Uterus (tissue), 3 donors: ENCODE measurements at regions not wholly inside any gene's neighbourhood (a gene's known extent, or its start where the extent isn't known, plus 50 kb on each side); places are given as distances from the start of the nearest gene placed in this dataset.

Source experiments
- DNase-seq, 2 donors: peaks; one replicate each; pipeline ENCODE4 v3.0.0-alpha.2; 2019 to 2020
- H3K27ac ChIP-seq, 2 donors: fragments of 200-600 bp; sonication (generic); 1 replicate in 1 of 2; 2 replicates in 1 of 2; pipeline ENCODE4 v1.5.1; 2016 to 2018
- H3K27me3 ChIP-seq, 2 donors: fragments of 200-600 bp; sonication (generic); one replicate each; pipeline ENCODE4 v1.5.1; 2018 to 2019; ENCODE audit warnings: control low read depth in 1 of 2
- H3K36me3 ChIP-seq, 2 donors: fragments of 200-600 bp; sonication (generic); one replicate each; pipeline ENCODE4 v1.5.1; 2019; ENCODE audit warnings: control low read depth in 1 of 2
- H3K4me1 ChIP-seq, 2 donors: fragments of 200-600 bp; sonication (generic); one replicate each; pipeline ENCODE4 v1.5.1; 2018 to 2019; ENCODE audit warnings: control low read depth in 1 of 2
- H3K4me3 ChIP-seq, 2 donors: fragments of 200-600 bp; sonication (generic); 1 replicate in 1 of 2; 2 replicates in 1 of 2; pipeline ENCODE4 v1.5.1; 2018 to 2019; ENCODE audit warnings: mild to moderate bottlenecking in 1 of 2
- H3K9me3 ChIP-seq, 2 donors: fragments of 200-600 bp; sonication (generic); one replicate each; pipeline ENCODE4 v1.5.1; 2019; ENCODE audit warnings: control low read depth in 1 of 2
- POLR2A ChIP-seq, 2 donors: fragments of 450-650 bp; IDR thresholded peaks; one replicate each; pipeline ENCODE4 v1.6.1; 2016; ENCODE audit warnings: antibody characterized with exemption in 2 of 2, mild to moderate bottlenecking in 1 of 2, moderate library complexity in 1 of 2
- intact Hi-C: fragments of 100-400 bp; cut with DNase I; formaldehyde crosslinking; loops from one replicate; pipeline ENCODE4 v1.15.1; 2023; ENCODE audit warnings: low total_unique reads
- TF ChIP-seq, protein P1 (sequence below), 4 experiments: fragments of 200-600 bp in 2 of 4; fragments of 450-650 bp in 2 of 4; sonication (generic) in 2 of 4; IDR thresholded peaks; one replicate each; pipeline ENCODE4 v1.5.1; 2016 to 2019; ENCODE audit warnings: antibody characterized with exemption in 4 of 4, mild to moderate bottlenecking in 2 of 4, moderate library complexity in 1 of 4
- donor health status: DM: yes; HTN: yes; CAD: no.

DNA sequence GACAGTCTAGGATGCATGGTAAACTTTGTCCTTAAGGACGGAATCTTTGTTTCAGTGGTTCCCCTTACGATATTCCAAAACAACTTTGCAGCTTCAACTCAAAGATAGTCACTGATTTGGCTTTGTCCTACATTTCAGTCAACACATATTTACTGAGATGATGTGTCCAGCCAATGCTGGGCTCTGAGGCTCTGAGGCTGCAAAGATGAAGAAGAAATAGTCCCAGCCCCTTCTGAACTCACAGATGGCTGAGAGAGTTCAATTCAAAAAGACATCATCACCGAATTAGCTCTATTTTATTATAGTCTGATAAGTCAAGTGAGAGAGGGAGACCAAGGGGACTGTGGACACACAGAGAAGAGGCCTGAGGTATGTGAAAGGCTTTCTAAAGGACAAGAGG, 544.0 kb downstream of the ACTL7B start:
- DNase-seq: no peak
- TF ChIP-seq, protein P1, sequence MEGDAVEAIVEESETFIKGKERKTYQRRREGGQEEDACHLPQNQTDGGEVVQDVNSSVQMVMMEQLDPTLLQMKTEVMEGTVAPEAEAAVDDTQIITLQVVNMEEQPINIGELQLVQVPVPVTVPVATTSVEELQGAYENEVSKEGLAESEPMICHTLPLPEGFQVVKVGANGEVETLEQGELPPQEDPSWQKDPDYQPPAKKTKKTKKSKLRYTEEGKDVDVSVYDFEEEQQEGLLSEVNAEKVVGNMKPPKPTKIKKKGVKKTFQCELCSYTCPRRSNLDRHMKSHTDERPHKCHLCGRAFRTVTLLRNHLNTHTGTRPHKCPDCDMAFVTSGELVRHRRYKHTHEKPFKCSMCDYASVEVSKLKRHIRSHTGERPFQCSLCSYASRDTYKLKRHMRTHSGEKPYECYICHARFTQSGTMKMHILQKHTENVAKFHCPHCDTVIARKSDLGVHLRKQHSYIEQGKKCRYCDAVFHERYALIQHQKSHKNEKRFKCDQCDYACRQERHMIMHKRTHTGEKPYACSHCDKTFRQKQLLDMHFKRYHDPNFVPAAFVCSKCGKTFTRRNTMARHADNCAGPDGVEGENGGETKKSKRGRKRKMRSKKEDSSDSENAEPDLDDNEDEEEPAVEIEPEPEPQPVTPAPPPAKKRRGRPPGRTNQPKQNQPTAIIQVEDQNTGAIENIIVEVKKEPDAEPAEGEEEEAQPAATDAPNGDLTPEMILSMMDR (IDR thresholded peaks at IDR 0.05): no peak
- TF ChIP-seq POLR2A (IDR thresholded peaks at IDR 0.05): no peak
- intact Hi-C loops: no loop called here
- H3K4me1 ChIP-seq: no peaks in the 10 kb centered on the region
- H3K27ac ChIP-seq: no peak overlapping the region
- no peaks in the 10 kb centered on the region for H3K27me3 ChIP-seq
- H3K4me3 ChIP-seq: no peak overlapping the region
- no peaks in the 10 kb centered on the region for H3K36me3 ChIP-seq
- H3K9me3 ChIP-seq: no peaks in the 10 kb centered on the region

DNA sequence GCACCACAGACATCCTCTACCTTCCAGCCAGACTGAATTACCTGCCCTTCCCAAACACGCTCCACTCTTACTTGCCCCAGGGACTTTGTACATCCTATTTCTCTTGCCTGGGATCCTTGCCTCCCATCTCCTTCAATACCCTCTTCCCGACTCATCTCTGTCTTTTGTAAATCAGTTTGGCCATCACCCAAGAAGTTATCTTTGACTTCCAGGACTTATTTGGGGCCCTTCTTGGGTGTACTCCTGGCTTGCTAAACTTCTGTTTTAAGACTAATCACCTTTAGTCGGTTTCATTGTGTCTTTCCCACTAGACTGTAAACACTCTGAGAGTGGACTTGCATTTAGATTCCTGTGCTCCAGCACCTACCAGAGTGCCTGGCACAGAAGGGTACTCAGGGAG, 545.6 kb downstream of the ACTL7B start:
- TF ChIP-seq POLR2A (IDR thresholded peaks at IDR 0.05): no peak
- TF ChIP-seq, protein P1 (IDR thresholded peaks at IDR 0.05): no peak
- no peak overlapping the region for H3K27ac ChIP-seq
- DNase-seq: no peak
- H3K36me3 ChIP-seq: no peaks in the 10 kb centered on the region
- H3K4me3 ChIP-seq: no peak overlapping the region
- H3K27me3 ChIP-seq: no peaks in the 10 kb centered on the region
- intact Hi-C loops: no loop called here
- H3K9me3 ChIP-seq: no peaks in the 10 kb centered on the region
- no peaks in the 10 kb centered on the region for H3K4me1 ChIP-seq

DNA sequence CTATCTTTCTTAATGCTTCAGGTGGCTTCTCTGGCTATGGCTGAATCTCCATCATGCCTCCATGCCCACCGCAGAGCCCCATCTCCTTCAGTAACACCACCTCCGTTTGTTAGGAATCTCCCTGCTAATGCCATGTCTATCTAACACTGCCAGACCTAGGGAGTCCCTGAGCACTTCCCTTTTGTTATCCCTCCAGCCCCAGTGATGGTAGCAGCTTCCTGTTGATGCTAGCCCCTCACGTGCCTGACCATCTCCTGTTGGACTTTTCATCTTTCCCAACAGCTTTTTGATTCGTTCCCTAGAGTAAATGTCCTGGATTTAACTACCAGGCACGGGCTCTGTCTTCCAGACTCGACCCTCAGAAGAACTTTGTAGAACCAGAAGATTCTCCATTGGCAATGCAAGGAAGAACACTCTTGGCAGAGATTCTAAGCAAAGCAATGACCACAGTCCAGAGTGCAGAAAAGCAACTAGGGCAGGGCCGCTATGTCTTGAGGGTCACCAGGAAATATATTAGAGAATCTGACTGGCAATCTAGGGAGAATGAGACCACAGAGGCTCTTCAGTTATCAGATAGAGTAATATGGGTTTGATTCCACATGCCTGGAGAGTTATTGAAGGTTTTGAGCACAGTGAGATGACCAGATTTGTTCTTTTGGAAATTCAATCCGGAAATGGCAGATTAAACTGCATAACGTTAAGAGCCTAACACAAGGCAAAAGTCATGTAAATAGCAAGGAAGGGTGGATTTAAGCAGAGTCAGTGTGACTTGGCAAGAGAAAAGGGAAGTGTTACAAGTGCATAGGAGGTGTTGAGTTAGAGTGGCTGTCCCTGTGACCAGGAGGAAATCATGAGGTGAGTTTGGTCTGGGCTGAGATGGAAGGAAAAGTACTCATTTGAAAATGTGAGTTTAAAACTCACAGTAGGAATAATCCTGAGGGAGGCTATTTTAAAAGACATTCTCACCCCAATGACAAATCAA, 555.2 kb downstream of the ACTL7B start:
- Histone ChIP-seq H3K4me1 (no peaks in the 10 kb centered on the region), H3K36me3 (no peaks in the 10 kb centered on the region), H3K27me3 (no peaks in the 10 kb centered on the region), H3K4me3 (no peak overlapping the region), H3K27ac (no peak overlapping the region), H3K9me3 (no peaks in the 10 kb centered on the region)
- intact Hi-C loops: no loop called here
- no peak for DNase-seq
- TF ChIP-seq, protein P1 (IDR thresholded peaks at IDR 0.05): no peak
- TF ChIP-seq POLR2A (IDR thresholded peaks at IDR 0.05): no peak

DNA sequence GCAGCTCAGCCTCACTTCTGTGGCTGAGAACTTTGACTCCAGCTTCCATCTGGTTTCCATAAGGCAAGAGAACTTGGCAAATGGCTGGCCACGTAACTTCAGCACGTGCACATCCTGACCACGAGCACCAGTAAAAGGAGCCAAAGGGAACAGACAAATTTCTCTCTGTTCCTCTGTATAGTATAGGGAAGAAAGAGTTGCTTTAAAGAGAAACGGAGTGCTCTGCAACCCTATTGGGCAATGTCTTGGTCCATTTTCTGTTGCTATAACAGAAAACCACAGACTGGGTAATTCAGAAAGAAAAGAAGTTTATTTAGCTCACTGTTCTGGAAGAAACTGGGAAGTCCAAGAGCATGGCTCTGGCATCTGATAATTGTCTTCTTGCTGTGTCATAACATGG, 558.7 kb downstream of the ACTL7B start:
- peak; percentile 59 to 63 for DNase-seq

DNA sequence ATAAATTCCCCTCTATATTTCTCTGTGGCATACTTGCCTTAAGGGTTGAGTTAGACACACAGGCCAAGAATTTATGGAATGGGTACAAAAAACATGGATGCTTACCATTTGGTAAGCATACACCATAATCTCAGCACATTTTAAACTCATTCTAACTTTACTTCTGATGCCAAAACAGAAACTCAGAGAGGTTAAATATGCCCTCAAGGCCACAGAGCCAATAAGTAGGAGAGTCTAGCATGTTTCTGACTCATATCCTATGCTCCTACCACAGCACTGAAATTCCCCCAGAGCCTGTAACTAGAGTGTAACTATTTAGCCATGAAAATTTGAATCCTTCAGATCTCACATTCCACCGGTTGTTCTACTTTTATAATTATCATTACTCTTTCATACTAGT, 559.7 kb downstream of the ACTL7B start:
- H3K9me3 ChIP-seq: no peaks in the 10 kb centered on the region
- no peaks in the 10 kb centered on the region for H3K36me3 ChIP-seq
- no peak for TF ChIP-seq POLR2A (IDR thresholded peaks at IDR 0.05)
- TF ChIP-seq, protein P1 (IDR thresholded peaks at IDR 0.05): no peak
- H3K27ac ChIP-seq: peak overlapping the region in 1 of 2 donors; percentile 1
- DNase-seq: no peak
- intact Hi-C loops: no loop called here
- no peak overlapping the region for H3K4me3 ChIP-seq
- no peaks in the 10 kb centered on the region for H3K4me1 ChIP-seq
- H3K27me3 ChIP-seq: no peaks in the 10 kb centered on the region

More for the DNA sequence above, 558.7 kb downstream of the ACTL7B start:
- TF ChIP-seq POLR2A (IDR thresholded peaks at IDR 0.05): no peak
- TF ChIP-seq, protein P1 (IDR thresholded peaks at IDR 0.05): no peak
- Histone ChIP-seq H3K36me3 (no peaks in the 10 kb centered on the region), H3K9me3 (no peaks in the 10 kb centered on the region), H3K27ac (peak overlapping the region in 1 of 2 donors; percentile 1), H3K4me3 (no peak overlapping the region), H3K4me1 (no peaks in the 10 kb centered on the region), H3K27me3 (no peaks in the 10 kb centered on the region)
- intact Hi-C loops: no loop called here
